ENCODE measurements at regions not wholly inside any gene's neighbourhood (a gene's known extent, or its start where the extent isn't known, plus 50 kb on each side); places are given as distances from the start of the nearest gene placed in this dataset.

DNA sequence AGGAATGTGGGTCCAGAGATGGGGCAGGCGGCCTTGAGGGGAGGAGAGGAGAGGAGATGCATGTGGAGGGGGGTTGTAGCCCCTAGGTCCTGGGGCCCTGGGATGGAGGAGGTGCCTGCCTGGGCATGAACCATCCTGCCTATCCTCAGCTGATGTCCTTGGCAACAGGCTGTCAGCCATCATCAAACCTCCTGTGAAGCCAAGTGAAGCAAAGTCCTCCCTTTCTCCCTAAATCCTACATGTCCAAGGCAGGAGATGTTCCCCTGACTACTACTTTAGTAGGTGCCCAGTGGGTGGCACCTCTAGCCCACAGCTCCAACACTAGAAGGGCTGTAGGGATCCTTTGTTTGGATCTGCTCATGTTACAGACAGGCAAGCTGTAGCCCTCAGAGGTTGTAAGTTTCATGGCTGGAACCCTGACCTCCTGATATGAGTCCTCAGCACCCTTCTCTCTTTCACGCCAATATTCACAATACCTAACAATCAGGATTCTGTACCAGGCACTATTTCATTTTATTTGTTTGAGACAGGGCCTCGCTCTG lies 66.6 kb upstream of the SYPL1 start:
- Histone ChIP-seq H3K36me3 (no peaks in the 10 kb centered on the region), H3K9me3 (no peaks in the 10 kb centered on the region), H3K27ac (no peak overlapping the region), H3K4me3 (no peak overlapping the region), H3K4me1 (peaks cover 18% of the 10 kb centered on the region), H3K27me3 (no peaks in the 10 kb centered on the region)
- no peak for TF ChIP-seq CTCF (IDR thresholded peaks at IDR 0.05)
- DNase-seq (no peak), ATAC-seq (peak; percentile 43)
- intact Hi-C loops (cut with DNase I) = loop anchor here (5.0 kb wide), 1 partner anchor 284 kb away; no protein-coding TSS in a partner anchor

DNA sequence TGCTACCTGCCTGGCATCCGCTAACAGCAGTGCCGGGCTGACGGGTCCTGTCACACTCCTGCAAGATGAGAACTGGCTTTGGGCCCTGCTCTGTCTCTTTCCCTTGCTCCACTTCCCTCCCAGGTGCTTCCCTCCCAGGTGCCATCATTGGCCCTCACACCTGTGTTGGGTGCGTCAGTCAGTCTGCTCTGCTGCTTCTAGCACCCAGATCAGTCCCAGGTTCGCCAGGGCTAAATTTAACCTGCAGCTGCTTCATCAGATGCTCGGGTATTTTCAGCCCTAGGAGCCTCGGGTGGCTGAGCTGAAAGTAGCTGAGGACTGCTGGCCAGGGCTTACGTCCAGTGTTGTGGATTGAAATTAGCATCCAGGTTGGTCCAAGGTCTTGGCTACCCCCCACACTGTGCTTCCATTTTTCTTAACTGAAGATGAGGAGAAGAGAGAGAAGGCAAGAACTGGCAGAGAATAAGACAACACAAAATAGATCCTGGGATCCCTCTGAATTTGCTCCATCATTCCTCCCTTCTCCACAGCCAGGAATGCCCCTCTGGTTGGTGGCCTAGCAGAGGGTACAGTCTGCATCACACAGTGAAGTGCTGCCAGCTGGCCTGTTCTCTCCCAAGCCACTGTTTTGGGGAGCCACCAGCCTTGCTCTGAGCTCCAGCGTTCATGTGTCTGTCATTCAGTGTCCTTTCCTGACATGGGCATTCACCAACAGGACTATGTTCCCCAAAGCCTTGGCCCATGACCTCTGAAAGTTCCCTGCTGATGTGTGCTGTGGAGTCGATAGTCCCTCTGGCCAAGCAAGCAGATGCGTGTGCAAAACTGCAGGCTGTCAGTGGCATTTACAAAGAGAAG lies 65.9 kb upstream of the SYPL1 start:
- H3K36me3 ChIP-seq = no peaks in the 10 kb centered on the region
- ATAC-seq (no peak), DNase-seq (no peak)
- no peaks in the 10 kb centered on the region for H3K9me3 ChIP-seq
- peaks cover 18% of the 10 kb centered on the region for H3K4me1 ChIP-seq
- TF ChIP-seq CTCF (IDR thresholded peaks at IDR 0.05) = no peak
- no peaks in the 10 kb centered on the region for H3K27me3 ChIP-seq
- intact Hi-C loops (cut with DNase I) = loop anchor here (5.0 kb wide), 1 partner anchor 284 kb away; no protein-coding TSS in a partner anchor
- H3K27ac ChIP-seq = peak overlapping the region; percentile 28
- no peak overlapping the region for H3K4me3 ChIP-seq

DNA sequence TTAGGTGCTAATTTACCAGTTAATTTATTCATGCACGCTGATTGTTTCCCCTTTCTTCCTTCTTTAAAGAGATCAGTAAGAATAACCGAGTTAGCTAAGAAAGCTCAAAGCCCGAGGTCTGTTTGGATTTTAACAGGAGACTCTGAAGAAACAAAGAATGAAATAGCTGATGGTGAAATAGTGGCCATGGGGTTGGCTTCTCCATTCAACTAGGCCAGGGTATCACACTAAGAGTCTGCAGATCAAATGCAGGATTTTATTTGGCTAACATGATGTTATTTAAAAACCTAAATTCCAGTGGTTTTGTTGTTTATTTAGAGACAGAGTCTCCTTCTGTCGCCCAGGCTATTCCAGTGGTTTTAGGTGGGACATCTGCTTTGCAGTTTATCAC lies 65.2 kb upstream of the SYPL1 start:
- peak overlapping the region; percentile 28 for H3K27ac ChIP-seq
- ATAC-seq (no peak), DNase-seq (no peak)
- TF ChIP-seq CTCF (IDR thresholded peaks at IDR 0.05) = no peak
- intact Hi-C loops (cut with DNase I) = loop anchor here (5.0 kb wide), 1 partner anchor 285 kb away; no protein-coding TSS in a partner anchor
- no peaks in the 10 kb centered on the region for H3K9me3 ChIP-seq
- H3K27me3 ChIP-seq = no peaks in the 10 kb centered on the region
- H3K4me1 ChIP-seq = peaks cover 18% of the 10 kb centered on the region
- H3K36me3 ChIP-seq = no peaks in the 10 kb centered on the region
- no peak overlapping the region for H3K4me3 ChIP-seq

GRCh38 chr7:106176414-106177299 lies 64.5 kb upstream of the SYPL1 start:
- H3K36me3 ChIP-seq = no peaks in the 10 kb centered on the region
- H3K27ac ChIP-seq = peak overlapping the region; percentile 28
- peak; percentile 94 for ATAC-seq
- DNase-seq = peak; percentile 90
- intact Hi-C loops (cut with DNase I) = loop anchor here (5.0 kb wide), 1 partner anchor 286 kb away; no protein-coding TSS in a partner anchor
- H3K4me3 ChIP-seq = no peak overlapping the region
- H3K4me1 ChIP-seq = peaks cover 18% of the 10 kb centered on the region
- H3K27me3 ChIP-seq = no peaks in the 10 kb centered on the region
- peak; percentile 95 for TF ChIP-seq CTCF (IDR thresholded peaks at IDR 0.05)
- no peaks in the 10 kb centered on the region for H3K9me3 ChIP-seq

DNA sequence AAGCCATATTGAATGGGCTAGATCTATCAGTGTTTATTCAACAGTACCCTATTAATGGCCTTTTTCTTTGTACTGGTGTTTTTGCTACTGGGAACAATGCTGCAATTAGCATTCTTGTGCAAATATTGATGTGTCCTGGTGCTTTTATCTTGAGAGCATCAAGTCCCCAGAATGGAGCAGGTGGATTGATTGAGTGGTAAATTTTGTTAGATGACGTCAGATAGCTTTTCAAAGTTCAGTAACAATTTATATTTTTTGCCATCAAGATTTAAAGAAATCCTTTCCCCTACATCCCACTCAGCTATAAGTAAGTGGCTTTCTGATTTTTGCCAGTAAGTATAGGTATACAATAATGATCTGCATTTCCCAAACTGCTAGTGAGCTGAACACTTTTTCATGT lies 63.4 kb upstream of the SYPL1 start:
- intact Hi-C loops (cut with DNase I) = loop anchor here (5.0 kb wide), 1 partner anchor 287 kb away; no protein-coding TSS in a partner anchor
- ATAC-seq (no peak), DNase-seq (no peak)
- Histone ChIP-seq H3K27me3 (no peaks in the 10 kb centered on the region), H3K36me3 (no peaks in the 10 kb centered on the region), H3K4me3 (no peak overlapping the region), H3K4me1 (peaks cover 18% of the 10 kb centered on the region), H3K27ac (no peak overlapping the region), H3K9me3 (no peaks in the 10 kb centered on the region)
- TF ChIP-seq CTCF (IDR thresholded peaks at IDR 0.05) = no peak
